Adrenal gland (tissue), 5 donors: ENCODE measurements at regions not wholly inside any gene's neighbourhood (a gene's known extent, or its start where the extent isn't known, plus 50 kb on each side); places are given as distances from the start of the nearest gene placed in this dataset.

Experiments
- CTCF ChIP-seq, 6 experiments: fragments of 450-650 bp in 4 of 6; fragments of 200-600 bp in 2 of 6; sonication (generic) in 1 of 6; IDR thresholded peaks; 1 replicate in 5 of 6; 2 replicates in 1 of 6; pipeline versions ENCODE4 v1.5.1 to v1.8.0; 2016 to 2021; ENCODE audit warnings: antibody characterized with exemption in 6 of 6, mild to moderate bottlenecking in 2 of 6, moderate library complexity in 1 of 6
- POLR2A ChIP-seq, 2 donors: fragments of 450-650 bp; IDR thresholded peaks; one replicate each; pipeline ENCODE4 v1.6.1; 2017; ENCODE audit warnings: antibody characterized with exemption in 2 of 2, mild to moderate bottlenecking in 2 of 2, moderate library complexity in 1 of 2
- donor health status: DM: no; HTN: no; CAD: no.

- no peak for TF ChIP-seq CTCF (IDR thresholded peaks at IDR 0.05)
- no peak for TF ChIP-seq POLR2A (IDR thresholded peaks at IDR 0.05)
These were observed 590.7 kb downstream of the BCOR start for GRCh38 chrX:39507034-39507433.
